ENCODE measurements at regions not wholly inside any gene's neighbourhood (a gene's known extent, or its start where the extent isn't known, plus 50 kb on each side); places are given as distances from the start of the nearest gene placed in this dataset.

GRCh38 chrX:69236641-69237040 is 71.4 kb upstream of the PJA1 start:
- ChIA-PET POLR2A (no interaction called here), CTCF (interaction anchor here (0.9 kb wide), 1 partner anchor 409 kb away, joined by 3 read pairs; no protein-coding TSS in a partner anchor), RAD21 (ENCODE audit: low non-redundant PET in 1 of 2, low total read pairs in 2 of 2, uncharacterized antibody in 2 of 2, unreplicated experiment in 2 of 2) (no interaction called here)
- Histone ChIP-seq H3K27me3 (ENCODE audit: insufficient read depth, low read length) (no peaks in the 10 kb centered on the region), H3K4me2 (ENCODE audit: low read length) (no peak overlapping the region), H3K27ac (ENCODE audit: low read depth, low read length) (no peak overlapping the region), H2AFZ (ENCODE audit: low read depth, low read length, poor library complexity, severe bottlenecking) (no peak overlapping the region), H3K4me1 (ENCODE audit: control insufficient read depth in 1 of 2, insufficient read depth in 2 of 2, low read length in 2 of 2) (no peaks in the 10 kb centered on the region), H3K79me2 (ENCODE audit: insufficient read depth, low read length) (no peaks in the 10 kb centered on the region), H3K4me3 (replicated peaks in 1 of 2; ENCODE audit: low read depth in 1 of 2, low read length in 2 of 2) (no peak overlapping the region), H4K20me1 (ENCODE audit: insufficient read depth) (no peaks in the 10 kb centered on the region), H3K9me3 (ENCODE audit: control insufficient read depth in 1 of 2, insufficient read depth in 1 of 2, low read depth in 1 of 2, low read length in 2 of 2) (no peaks in the 10 kb centered on the region), H3K9ac (ENCODE audit: low read length) (no peak overlapping the region), H3K36me3 (ENCODE audit: control insufficient read depth in 1 of 2, insufficient read depth in 2 of 2, low read length in 2 of 2) (no peaks in the 10 kb centered on the region), H3K9me2 (ENCODE audit: insufficient read depth) (no peaks in the 10 kb centered on the region)
- TF ChIP-seq MAX (IDR thresholded peaks at IDR 0.05), result no peak
- no peak for TF ChIP-seq JUND (IDR thresholded peaks at IDR 0.05)
- TF ChIP-seq ZFX (IDR thresholded peaks at IDR 0.05), result no peak
- no peak for TF ChIP-seq FOSL1 (IDR thresholded peaks at IDR 0.05; ENCODE audit: low read depth)
- no peak for TF ChIP-seq EZH2 (IDR thresholded peaks at IDR 0.05)
- TF ChIP-seq CEBPB (IDR thresholded peaks at IDR 0.05; ENCODE audit: low read depth), result no peak
- TF ChIP-seq ZNF274 (IDR thresholded peaks at IDR 0.05; ENCODE audit: low read depth, low read length), result no peak
- TF ChIP-seq TCF7L2 (IDR thresholded peaks at IDR 0.05; ENCODE audit: borderline replicate concordance, extremely low read depth, insufficient read depth, insufficient read length), result no peak
- TF ChIP-seq, protein P1, sequence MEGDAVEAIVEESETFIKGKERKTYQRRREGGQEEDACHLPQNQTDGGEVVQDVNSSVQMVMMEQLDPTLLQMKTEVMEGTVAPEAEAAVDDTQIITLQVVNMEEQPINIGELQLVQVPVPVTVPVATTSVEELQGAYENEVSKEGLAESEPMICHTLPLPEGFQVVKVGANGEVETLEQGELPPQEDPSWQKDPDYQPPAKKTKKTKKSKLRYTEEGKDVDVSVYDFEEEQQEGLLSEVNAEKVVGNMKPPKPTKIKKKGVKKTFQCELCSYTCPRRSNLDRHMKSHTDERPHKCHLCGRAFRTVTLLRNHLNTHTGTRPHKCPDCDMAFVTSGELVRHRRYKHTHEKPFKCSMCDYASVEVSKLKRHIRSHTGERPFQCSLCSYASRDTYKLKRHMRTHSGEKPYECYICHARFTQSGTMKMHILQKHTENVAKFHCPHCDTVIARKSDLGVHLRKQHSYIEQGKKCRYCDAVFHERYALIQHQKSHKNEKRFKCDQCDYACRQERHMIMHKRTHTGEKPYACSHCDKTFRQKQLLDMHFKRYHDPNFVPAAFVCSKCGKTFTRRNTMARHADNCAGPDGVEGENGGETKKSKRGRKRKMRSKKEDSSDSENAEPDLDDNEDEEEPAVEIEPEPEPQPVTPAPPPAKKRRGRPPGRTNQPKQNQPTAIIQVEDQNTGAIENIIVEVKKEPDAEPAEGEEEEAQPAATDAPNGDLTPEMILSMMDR (IDR thresholded peaks at IDR 0.05 in 2 of 3, conservative IDR thresholded peaks at IDR 0.05 in 1 of 3; ENCODE audit: borderline replicate concordance in 1 of 3, insufficient read depth in 1 of 3, low read depth in 2 of 3, low read length in 2 of 3), result no peak
- ATAC-seq, result no peak
- no TSS peak for BruUV-seq (replicated peaks)
- intact Hi-C loops (cut with micrococcal nuclease), result no loop called here
- DNase-seq (ENCODE audit: low read depth, low spot score), result no peak

GRCh38 chrX:69234624-69235023 is 69.4 kb upstream of the PJA1 start:
- Histone ChIP-seq H3K4me2 (ENCODE audit: low read length) (no peak overlapping the region), H4K20me1 (ENCODE audit: insufficient read depth) (no peaks in the 10 kb centered on the region), H3K9me3 (ENCODE audit: control insufficient read depth in 1 of 2, insufficient read depth in 1 of 2, low read depth in 1 of 2, low read length in 2 of 2) (no peaks in the 10 kb centered on the region), H3K36me3 (ENCODE audit: control insufficient read depth in 1 of 2, insufficient read depth in 2 of 2, low read length in 2 of 2) (no peaks in the 10 kb centered on the region), H3K9me2 (ENCODE audit: insufficient read depth) (no peaks in the 10 kb centered on the region), H2AFZ (ENCODE audit: low read depth, low read length, poor library complexity, severe bottlenecking) (no peak overlapping the region), H3K79me2 (ENCODE audit: insufficient read depth, low read length) (no peaks in the 10 kb centered on the region), H3K9ac (ENCODE audit: low read length) (no peak overlapping the region), H3K4me1 (ENCODE audit: control insufficient read depth in 1 of 2, insufficient read depth in 2 of 2, low read length in 2 of 2) (no peaks in the 10 kb centered on the region), H3K27ac (ENCODE audit: low read depth, low read length) (no peak overlapping the region), H3K27me3 (ENCODE audit: insufficient read depth, low read length) (no peaks in the 10 kb centered on the region), H3K4me3 (replicated peaks in 1 of 2; ENCODE audit: low read depth in 1 of 2, low read length in 2 of 2) (no peak overlapping the region)
- ATAC-seq (no peak), DNase-seq (ENCODE audit: low read depth, low spot score) (no peak)
- ChIA-PET POLR2A (no interaction called here), CTCF (no interaction called here), RAD21 (ENCODE audit: low non-redundant PET in 1 of 2, low total read pairs in 2 of 2, uncharacterized antibody in 2 of 2, unreplicated experiment in 2 of 2) (no interaction called here)
- intact Hi-C loops (cut with micrococcal nuclease), result no loop called here
- no TSS peak for BruUV-seq (replicated peaks)
- TF ChIP-seq, protein P1 (IDR thresholded peaks at IDR 0.05 in 2 of 3, conservative IDR thresholded peaks at IDR 0.05 in 1 of 3; ENCODE audit: borderline replicate concordance in 1 of 3, insufficient read depth in 1 of 3, low read depth in 2 of 3, low read length in 2 of 3), result no peak
- no peak for TF ChIP-seq POLR2AphosphoS5 (IDR thresholded peaks at IDR 0.05; ENCODE audit: low read depth, low read length)
